ENCODE measurements at regions not wholly inside any gene's neighbourhood (a gene's known extent, or its start where the extent isn't known, plus 50 kb on each side); places are given as distances from the start of the nearest gene placed in this dataset.

GRCh38 chr13:60288569-60288968 lies 108.5 kb upstream of the TDRD3 start:
- DNase-seq, result no peak

GRCh38 chr13:60303166-60303565 lies 93.9 kb upstream of the TDRD3 start:
- no peak for DNase-seq

GRCh38 chr13:60311527-60311926 lies 85.5 kb upstream of the TDRD3 start:
- no peak for DNase-seq

GRCh38 chr13:60312851-60313505 lies 84.0 kb upstream of the TDRD3 start:
- DNase-seq, result no peak

- no peak for DNase-seq
Observed at GRCh38 chr13:60318186-60318585, 78.8 kb upstream of the TDRD3 start.

- DNase-seq, result no peak
Observed at GRCh38 chr13:60324131-60324530, 72.9 kb upstream of the TDRD3 start.

- DNase-seq, result no peak
Observed at GRCh38 chr13:60326273-60326672, 70.7 kb upstream of the TDRD3 start.

- no peak for DNase-seq
Observed at GRCh38 chr13:60327511-60327910, 69.5 kb upstream of the TDRD3 start.

GRCh38 chr13:60328073-60328472 lies 68.9 kb upstream of the TDRD3 start:
- no peak for DNase-seq

- no peak for DNase-seq
Observed at GRCh38 chr13:60329221-60329923, 67.6 kb upstream of the TDRD3 start.

GRCh38 chr13:60331249-60332012 lies 65.6 kb upstream of the TDRD3 start:
- no peak for DNase-seq

- no peak for DNase-seq
Observed at GRCh38 chr13:60332682-60333081, 64.3 kb upstream of the TDRD3 start.

GRCh38 chr13:60334310-60334709 lies 62.7 kb upstream of the TDRD3 start:
- no peak for DNase-seq

GRCh38 chr13:60335531-60335930 lies 61.5 kb upstream of the TDRD3 start:
- peak; percentile 11 for DNase-seq

- DNase-seq, result no peak
Observed at GRCh38 chr13:60338754-60339153, 58.3 kb upstream of the TDRD3 start.

- DNase-seq, result no peak
Observed at GRCh38 chr13:60343978-60344377, 53.0 kb upstream of the TDRD3 start.

- DNase-seq, result no peak
Observed at GRCh38 chr13:60347174-60347573, 49.8 kb upstream of the TDRD3 start.
